SK-N-MC (cell line): ENCODE measurements at regions not wholly inside any gene's neighbourhood (a gene's known extent, or its start where the extent isn't known, plus 50 kb on each side); places are given as distances from the start of the nearest gene placed in this dataset.

Source experiments
- EZH2 ChIP-seq: fragments of 200-600 bp; sonication (generic); IDR thresholded peaks from one replicate; pipeline ENCODE4 v1.6.1; 2017; ENCODE audit warnings: antibody characterized with exemption
- FOXP2 ChIP-seq: optimal IDR thresholded peaks from 2 replicates; pipeline ENCODE3; 2011; ENCODE audit warnings: mild to moderate bottlenecking, moderate library complexity; ENCODE audit not compliant: insufficient read depth; ENCODE audit errors: extremely low read length, control extremely low read depth
- POLR2AphosphoS5 ChIP-seq: IDR thresholded peaks from 2 replicates; pipeline ENCODE4 v1.6.1; 2012; ENCODE audit warnings: mild to moderate bottlenecking, low read depth, low read length, borderline replicate concordance

- TF ChIP-seq POLR2AphosphoS5 (no peak), EZH2 (no peak), FOXP2 (no peak)
Observed at GRCh38 chr3:117074826-117075225, 365.2 kb downstream of the TUSC7 start.
